ENCODE measurements at regions not wholly inside any gene's neighbourhood (a gene's known extent, or its start where the extent isn't known, plus 50 kb on each side); places are given as distances from the start of the nearest gene placed in this dataset.

DNA sequence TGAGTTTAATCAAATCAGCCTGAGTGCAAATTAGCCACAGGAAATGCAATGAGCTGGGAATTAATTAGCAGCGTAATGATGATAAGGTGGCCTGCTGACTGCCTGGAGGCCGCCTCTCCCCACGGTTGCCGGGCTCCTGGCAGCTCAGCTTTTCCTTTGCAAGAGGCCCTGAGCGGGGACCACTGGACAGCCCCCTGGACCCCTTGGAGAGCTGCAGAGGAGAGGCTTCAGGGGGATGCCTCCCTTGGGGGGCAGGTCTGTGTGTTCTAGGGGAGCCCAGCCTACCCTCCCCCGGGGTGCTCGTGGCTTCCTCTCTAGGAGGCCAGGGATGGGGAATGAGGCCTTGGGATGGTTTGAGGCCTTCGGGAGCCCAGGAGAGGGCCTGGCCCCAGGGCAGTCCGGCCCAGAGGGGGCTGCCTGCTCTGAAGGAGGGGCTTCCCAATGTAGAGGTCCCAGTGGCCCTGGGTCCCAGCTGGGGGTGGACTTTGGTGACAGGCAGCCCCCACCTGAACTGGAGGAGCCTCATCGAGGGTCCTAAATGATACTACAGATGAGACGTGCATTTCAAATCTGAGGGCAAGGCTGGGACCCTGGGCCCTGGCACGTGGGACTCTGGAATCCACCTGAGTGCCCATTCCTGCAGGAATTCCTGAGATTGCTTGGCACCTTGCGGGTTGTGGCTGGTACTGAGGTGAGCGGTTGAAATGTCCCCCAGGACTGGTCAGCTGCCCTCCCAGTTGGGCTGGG, 66.4 kb upstream of the BHLHE23 start:
- no peak overlapping the region for H3K4me3 ChIP-seq (replicated peaks in 1 of 3; ENCODE audit: insufficient read depth in 1 of 3, low read depth in 2 of 3, low read length in 3 of 3)
- no peak overlapping the region for H3K27ac ChIP-seq (ENCODE audit: extremely low read length, insufficient read depth, low read length)
- in situ Hi-C loops (cut with HindIII; ENCODE audit: extremely low pct_ligation_motif_present, low pct_unique_long_range_greater_than_20kb) (no loop called here), intact Hi-C loops (cut with micrococcal nuclease; ENCODE audit: unreplicated experiment) (no loop called here)
- peaks cover 6% of the 10 kb centered on the region for H3K9me3 ChIP-seq (ENCODE audit: low read length)
- H3K36me3 ChIP-seq (replicated peaks in 1 of 2; ENCODE audit: control insufficient read depth in 1 of 2, insufficient read depth in 2 of 2, low read length in 2 of 2): no peaks in the 10 kb centered on the region
- WGBS (ENCODE audit: low lambda C conversion rate): 18% methylated on average over 11 of the region's 14 CpGs
- H3K4me1 ChIP-seq (ENCODE audit: insufficient read depth, low read length): no peaks in the 10 kb centered on the region
- ChIA-PET POLR2A (no interaction called here), CTCF (ENCODE audit: low intra/inter-chr PET ratio, low total read pairs) (no interaction called here)
- no peak for FAIRE-seq
- H4K20me1 ChIP-seq (ENCODE audit: insufficient read depth, low read length): peaks cover 11% of the 10 kb centered on the region; the same call in 1 of the 2 replicates
- ATAC-seq: no peak
- no peak overlapping the region for H3K9ac ChIP-seq (ENCODE audit: insufficient read depth, low read depth, low read length)
- no TSS peak for BruUV-seq (replicated peaks)
- H3K4me2 ChIP-seq (ENCODE audit: low read depth, low read length): no peak overlapping the region
- no peak overlapping the region for H2AFZ ChIP-seq (ENCODE audit: low read length)
- no peaks in the 10 kb centered on the region for H3K79me2 ChIP-seq (ENCODE audit: insufficient read depth, low read length)
- TF ChIP-seq RFXANK (CRISPR knock-in tag; IDR thresholded peaks at IDR 0.05) (no peak), AGO1 (IDR thresholded peaks at IDR 0.05; ENCODE audit: low read depth, low read length, poor library complexity, severe bottlenecking) (peak; percentile 7)
- TF ChIP-seq, protein P1, sequence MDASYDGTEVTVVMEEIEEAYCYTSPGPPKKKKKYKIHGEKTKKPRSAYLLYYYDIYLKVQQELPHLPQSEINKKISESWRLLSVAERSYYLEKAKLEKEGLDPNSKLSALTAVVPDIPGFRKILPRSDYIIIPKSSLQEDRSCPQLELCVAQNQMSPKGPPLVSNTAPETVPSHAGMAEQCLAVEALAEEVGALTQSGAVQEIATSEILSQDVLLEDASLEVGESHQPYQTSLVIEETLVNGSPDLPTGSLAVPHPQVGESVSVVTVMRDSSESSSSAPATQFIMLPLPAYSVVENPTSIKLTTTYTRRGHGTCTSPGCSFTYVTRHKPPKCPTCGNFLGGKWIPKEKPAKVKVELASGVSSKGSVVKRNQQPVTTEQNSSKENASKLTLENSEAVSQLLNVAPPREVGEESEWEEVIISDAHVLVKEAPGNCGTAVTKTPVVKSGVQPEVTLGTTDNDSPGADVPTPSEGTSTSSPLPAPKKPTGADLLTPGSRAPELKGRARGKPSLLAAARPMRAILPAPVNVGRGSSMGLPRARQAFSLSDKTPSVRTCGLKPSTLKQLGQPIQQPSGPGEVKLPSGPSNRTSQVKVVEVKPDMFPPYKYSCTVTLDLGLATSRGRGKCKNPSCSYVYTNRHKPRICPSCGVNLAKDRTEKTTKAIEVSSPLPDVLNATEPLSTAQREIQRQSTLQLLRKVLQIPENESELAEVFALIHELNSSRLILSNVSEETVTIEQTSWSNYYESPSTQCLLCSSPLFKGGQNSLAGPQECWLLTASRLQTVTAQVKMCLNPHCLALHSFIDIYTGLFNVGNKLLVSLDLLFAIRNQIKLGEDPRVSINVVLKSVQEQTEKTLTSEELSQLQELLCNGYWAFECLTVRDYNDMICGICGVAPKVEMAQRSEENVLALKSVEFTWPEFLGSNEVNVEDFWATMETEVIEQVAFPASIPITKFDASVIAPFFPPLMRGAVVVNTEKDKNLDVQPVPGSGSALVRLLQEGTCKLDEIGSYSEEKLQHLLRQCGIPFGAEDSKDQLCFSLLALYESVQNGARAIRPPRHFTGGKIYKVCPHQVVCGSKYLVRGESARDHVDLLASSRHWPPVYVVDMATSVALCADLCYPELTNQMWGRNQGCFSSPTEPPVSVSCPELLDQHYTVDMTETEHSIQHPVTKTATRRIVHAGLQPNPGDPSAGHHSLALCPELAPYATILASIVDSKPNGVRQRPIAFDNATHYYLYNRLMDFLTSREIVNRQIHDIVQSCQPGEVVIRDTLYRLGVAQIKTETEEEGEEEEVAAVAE (CRISPR knock-in tag; IDR thresholded peaks at IDR 0.05; ENCODE audit: borderline replicate concordance): no peak
- DNase-seq (ENCODE audit: low spot score): no peak
- peaks cover 4 to 44% of the 10 kb centered on the region in 2 experiments; a peak in 3 of 5 replicates for H3K27me3 ChIP-seq (ENCODE audit: control insufficient read depth in 1 of 2, insufficient read depth in 2 of 2, low read length in 2 of 2)

Measured in HepG2 (cell line).